ENCODE measurements at regions not wholly inside any gene's neighbourhood (a gene's known extent, or its start where the extent isn't known, plus 50 kb on each side); places are given as distances from the start of the nearest gene placed in this dataset.

- Mint-ChIP-seq H3K4me1 (peaks cover 2% of the 10 kb centered on the region), H3K27ac (no peak overlapping the region), H3K9me3 (peaks cover 0 to 12% (median 7%) of the 10 kb centered on the region in 7 donors), H3K27me3 (ENCODE audit: low read depth in 3 of 3) (peaks cover 0 to 3% (median 2%) of the 10 kb centered on the region in 3 donors), H3K4me3 (no peak overlapping the region), H3K36me3 (no peaks in the 10 kb centered on the region)
- H3K27ac ChIP-seq (ENCODE audit: low read depth in 1 of 2, low read length in 2 of 2): no peak overlapping the region
- H2AFZ ChIP-seq (ENCODE audit: insufficient read depth, low read depth, low read length, poor library complexity, severe bottlenecking): no peak overlapping the region
- H3K4me1 ChIP-seq (ENCODE audit: control insufficient read depth in 1 of 2, insufficient read depth in 2 of 2, low read length in 2 of 2): no peaks in the 10 kb centered on the region
- H3K9me3 ChIP-seq (replicated peaks in 1 of 2; ENCODE audit: control insufficient read depth in 1 of 2, insufficient read depth in 1 of 2, low read length in 2 of 2): peaks cover 0 to 3% of the 10 kb centered on the region in 2 donors
- no peaks in the 10 kb centered on the region for H3K79me2 ChIP-seq (ENCODE audit: insufficient read depth, low read length)
- H3K36me3 ChIP-seq (replicated peaks in 1 of 2; ENCODE audit: control insufficient read depth in 1 of 2, insufficient read depth in 2 of 2, low read length in 2 of 2): no peaks in the 10 kb centered on the region
- H3K4me3 ChIP-seq (replicated peaks in 1 of 3; ENCODE audit: low read depth in 2 of 3, low read length in 3 of 3): no peak overlapping the region
- no peaks in the 10 kb centered on the region for H4K20me1 ChIP-seq (ENCODE audit: insufficient read depth, low read length)
- intact Hi-C loops (cut with micrococcal nuclease): no loop called here
- H3K27me3 ChIP-seq (ENCODE audit: control insufficient read depth in 2 of 2, insufficient read depth in 2 of 2, low read length in 2 of 2): no peaks in the 10 kb centered on the region
- no peak for TF ChIP-seq CTCF (IDR thresholded peaks at IDR 0.05)
- 100% methylated on average over 1 of the region's 3 CpGs for WGBS (ENCODE audit: insufficient coverage)
- no peak overlapping the region for H3K9ac ChIP-seq (ENCODE audit: insufficient read depth, low read length, poor library complexity, severe bottlenecking)
- no peak overlapping the region for H3K4me2 ChIP-seq (replicated peaks; ENCODE audit: extremely low read depth, low read length, poor library complexity, severe bottlenecking)
- DNase-seq: peak in 1 of 3 donors; percentile 12
These were observed 58.8 kb upstream of the ZNF644 start for GRCh38 chr1:91080650-91081049.

GRCh38 chr1:91078859-91079258 lies 57.0 kb upstream of the ZNF644 start:
- Mint-ChIP-seq H3K27ac (no peak overlapping the region), H3K36me3 (no peaks in the 10 kb centered on the region), H3K4me1 (peaks cover 6% of the 10 kb centered on the region), H3K4me3 (no peak overlapping the region), H3K27me3 (ENCODE audit: low read depth in 3 of 3) (peaks cover 0 to 3% (median 2%) of the 10 kb centered on the region in 3 donors), H3K9me3 (peaks cover 0 to 7% (median 2%) of the 10 kb centered on the region in 7 donors)
- Histone ChIP-seq H3K9ac (ENCODE audit: insufficient read depth, low read length, poor library complexity, severe bottlenecking) (no peak overlapping the region), H3K4me2 (replicated peaks; ENCODE audit: extremely low read depth, low read length, poor library complexity, severe bottlenecking) (no peak overlapping the region), H3K9me3 (replicated peaks in 1 of 2; ENCODE audit: control insufficient read depth in 1 of 2, insufficient read depth in 1 of 2, low read length in 2 of 2) (no peaks in the 10 kb centered on the region), H3K27me3 (ENCODE audit: control insufficient read depth in 2 of 2, insufficient read depth in 2 of 2, low read length in 2 of 2) (no peaks in the 10 kb centered on the region), H4K20me1 (ENCODE audit: insufficient read depth, low read length) (no peaks in the 10 kb centered on the region), H3K27ac (ENCODE audit: low read depth in 1 of 2, low read length in 2 of 2) (no peak overlapping the region), H2AFZ (ENCODE audit: insufficient read depth, low read depth, low read length, poor library complexity, severe bottlenecking) (no peak overlapping the region), H3K4me1 (ENCODE audit: control insufficient read depth in 1 of 2, insufficient read depth in 2 of 2, low read length in 2 of 2) (no peaks in the 10 kb centered on the region), H3K36me3 (replicated peaks in 1 of 2; ENCODE audit: control insufficient read depth in 1 of 2, insufficient read depth in 2 of 2, low read length in 2 of 2) (no peaks in the 10 kb centered on the region), H3K4me3 (replicated peaks in 1 of 3; ENCODE audit: low read depth in 2 of 3, low read length in 3 of 3) (no peak overlapping the region), H3K79me2 (ENCODE audit: insufficient read depth, low read length) (no peaks in the 10 kb centered on the region)
- no peak for TF ChIP-seq CTCF (IDR thresholded peaks at IDR 0.05)
- DNase-seq: no peak
- intact Hi-C loops (cut with micrococcal nuclease): no loop called here
- WGBS (ENCODE audit: insufficient coverage): no CpG with 5 or more reads among the region's 13 CpGs
